SK-N-SH (cell line): ENCODE measurements at regions not wholly inside any gene's neighbourhood (a gene's known extent, or its start where the extent isn't known, plus 50 kb on each side); places are given as distances from the start of the nearest gene placed in this dataset.

Experiments
- SIN3A ChIP-seq: IDR thresholded peaks from 2 replicates; pipeline ENCODE4 v1.6.1; 2012; ENCODE audit warnings: low read depth, mild to moderate bottlenecking, low read length, moderate library complexity, borderline replicate concordance
- TF ChIP-seq, protein P1 (sequence below): fragments of 200-600 bp; sonication (generic); IDR thresholded peaks from 2 replicates; pipeline ENCODE4 v1.6.1; 2017; ENCODE audit warnings: antibody characterized with exemption, mild to moderate bottlenecking, moderate library complexity

DNA sequence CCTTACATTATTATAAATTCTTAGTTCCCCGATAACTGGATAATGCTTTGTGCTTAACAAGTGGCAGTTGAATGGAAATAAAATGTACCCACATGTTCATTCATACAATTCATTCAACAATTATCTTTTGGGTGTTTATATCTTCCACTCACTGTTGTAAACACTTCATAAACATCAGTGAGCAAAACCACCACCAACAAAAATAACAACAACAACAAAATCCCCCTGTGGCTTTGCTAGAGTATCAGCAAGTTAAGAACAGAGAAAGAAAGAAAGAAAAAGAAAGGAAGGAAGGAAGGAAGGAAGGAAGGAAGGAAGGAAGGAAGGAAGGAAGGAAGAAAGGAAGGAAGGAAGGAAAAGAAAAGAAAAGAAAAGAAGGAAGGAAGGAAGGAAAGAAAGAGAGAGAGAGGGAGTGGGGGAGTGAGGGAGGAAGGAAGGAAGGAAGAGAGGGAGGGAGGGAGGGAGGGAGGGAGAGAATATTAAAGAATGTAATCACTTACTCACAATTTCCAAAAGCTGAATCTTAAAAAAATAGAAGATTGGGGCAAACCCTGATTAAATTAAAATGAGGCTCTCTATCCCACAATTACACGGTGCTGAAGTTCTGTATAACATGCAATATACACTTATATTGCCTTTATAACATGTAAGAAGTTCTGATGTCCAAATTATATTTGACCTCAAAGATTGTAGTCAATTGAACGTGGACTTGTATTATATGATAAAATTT is 2238.8 kb downstream of the LRRC4C start:
- TF ChIP-seq SIN3A: no peak
- TF ChIP-seq, protein P1, sequence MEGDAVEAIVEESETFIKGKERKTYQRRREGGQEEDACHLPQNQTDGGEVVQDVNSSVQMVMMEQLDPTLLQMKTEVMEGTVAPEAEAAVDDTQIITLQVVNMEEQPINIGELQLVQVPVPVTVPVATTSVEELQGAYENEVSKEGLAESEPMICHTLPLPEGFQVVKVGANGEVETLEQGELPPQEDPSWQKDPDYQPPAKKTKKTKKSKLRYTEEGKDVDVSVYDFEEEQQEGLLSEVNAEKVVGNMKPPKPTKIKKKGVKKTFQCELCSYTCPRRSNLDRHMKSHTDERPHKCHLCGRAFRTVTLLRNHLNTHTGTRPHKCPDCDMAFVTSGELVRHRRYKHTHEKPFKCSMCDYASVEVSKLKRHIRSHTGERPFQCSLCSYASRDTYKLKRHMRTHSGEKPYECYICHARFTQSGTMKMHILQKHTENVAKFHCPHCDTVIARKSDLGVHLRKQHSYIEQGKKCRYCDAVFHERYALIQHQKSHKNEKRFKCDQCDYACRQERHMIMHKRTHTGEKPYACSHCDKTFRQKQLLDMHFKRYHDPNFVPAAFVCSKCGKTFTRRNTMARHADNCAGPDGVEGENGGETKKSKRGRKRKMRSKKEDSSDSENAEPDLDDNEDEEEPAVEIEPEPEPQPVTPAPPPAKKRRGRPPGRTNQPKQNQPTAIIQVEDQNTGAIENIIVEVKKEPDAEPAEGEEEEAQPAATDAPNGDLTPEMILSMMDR: no peak
